ENCODE measurements at regions not wholly inside any gene's neighbourhood (a gene's known extent, or its start where the extent isn't known, plus 50 kb on each side); places are given as distances from the start of the nearest gene placed in this dataset.

DNA sequence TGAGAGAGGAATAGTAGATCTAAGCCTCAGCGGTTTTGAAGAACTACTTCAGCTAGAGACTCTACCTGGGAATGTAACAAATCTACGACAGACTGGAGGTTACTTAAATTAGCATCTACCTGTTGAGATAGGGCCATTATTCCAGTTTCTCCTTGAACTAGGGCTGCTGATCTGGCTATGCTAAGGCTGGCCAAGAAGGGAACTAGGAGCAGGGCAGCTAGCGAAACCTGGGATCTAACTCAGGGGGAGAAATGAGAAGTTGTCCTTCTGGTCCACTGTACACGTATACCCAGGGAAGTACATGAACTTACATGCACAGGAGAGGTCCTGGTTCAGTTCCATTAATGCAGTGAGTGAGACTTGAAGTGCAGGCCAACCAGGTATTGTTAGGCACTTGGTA is 156.7 kb downstream of the TRIM27 start:
- TF ChIP-seq, protein P1, sequence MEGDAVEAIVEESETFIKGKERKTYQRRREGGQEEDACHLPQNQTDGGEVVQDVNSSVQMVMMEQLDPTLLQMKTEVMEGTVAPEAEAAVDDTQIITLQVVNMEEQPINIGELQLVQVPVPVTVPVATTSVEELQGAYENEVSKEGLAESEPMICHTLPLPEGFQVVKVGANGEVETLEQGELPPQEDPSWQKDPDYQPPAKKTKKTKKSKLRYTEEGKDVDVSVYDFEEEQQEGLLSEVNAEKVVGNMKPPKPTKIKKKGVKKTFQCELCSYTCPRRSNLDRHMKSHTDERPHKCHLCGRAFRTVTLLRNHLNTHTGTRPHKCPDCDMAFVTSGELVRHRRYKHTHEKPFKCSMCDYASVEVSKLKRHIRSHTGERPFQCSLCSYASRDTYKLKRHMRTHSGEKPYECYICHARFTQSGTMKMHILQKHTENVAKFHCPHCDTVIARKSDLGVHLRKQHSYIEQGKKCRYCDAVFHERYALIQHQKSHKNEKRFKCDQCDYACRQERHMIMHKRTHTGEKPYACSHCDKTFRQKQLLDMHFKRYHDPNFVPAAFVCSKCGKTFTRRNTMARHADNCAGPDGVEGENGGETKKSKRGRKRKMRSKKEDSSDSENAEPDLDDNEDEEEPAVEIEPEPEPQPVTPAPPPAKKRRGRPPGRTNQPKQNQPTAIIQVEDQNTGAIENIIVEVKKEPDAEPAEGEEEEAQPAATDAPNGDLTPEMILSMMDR (IDR thresholded peaks at IDR 0.05; ENCODE audit: insufficient read depth, low read length, poor library complexity, severe bottlenecking), result no peak
- TF ChIP-seq EZH2phosphoT487 (conservative IDR thresholded peaks at IDR 0.05; ENCODE audit: low read length), result no peak
